HG03060 (cell line): ENCODE measurements at regions not wholly inside any gene's neighbourhood (a gene's known extent, or its start where the extent isn't known, plus 50 kb on each side); places are given as distances from the start of the nearest gene placed in this dataset.
"Not testable (repeated sequence)": the region's sequence is repeated elsewhere in the genome, so short reads cannot be mapped to it uniquely, and the experiment has no call there.

ENCODE experiments used
- ATAC-seq: cut with Tn5 transposase; IDR thresholded peaks from one replicate; pipeline ENCODE4 v1.9.1; 2021; ENCODE audit warnings: low read depth, moderate number of reproducible peaks; ENCODE audit not compliant: unreplicated experiment

DNA sequence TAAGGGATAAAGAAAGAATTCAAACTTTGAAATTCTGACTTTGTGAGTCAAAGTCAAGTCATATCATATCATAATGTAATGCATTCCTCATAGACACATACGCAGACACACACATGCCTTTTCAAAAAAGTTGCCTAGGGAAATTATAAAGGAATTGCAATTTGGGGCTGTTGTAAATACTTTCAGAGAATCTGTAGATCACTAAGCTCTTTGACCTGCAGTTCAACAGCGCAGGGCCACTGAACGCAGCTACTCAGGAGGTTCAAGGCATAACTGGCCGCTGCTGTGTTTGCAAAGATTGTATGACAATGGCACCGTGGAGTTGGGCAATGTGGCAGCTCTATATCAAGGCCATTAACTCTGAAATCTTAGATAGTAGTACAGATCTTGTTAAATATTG is 188.4 kb upstream of the THRB start:
- no peak for ATAC-seq

DNA sequence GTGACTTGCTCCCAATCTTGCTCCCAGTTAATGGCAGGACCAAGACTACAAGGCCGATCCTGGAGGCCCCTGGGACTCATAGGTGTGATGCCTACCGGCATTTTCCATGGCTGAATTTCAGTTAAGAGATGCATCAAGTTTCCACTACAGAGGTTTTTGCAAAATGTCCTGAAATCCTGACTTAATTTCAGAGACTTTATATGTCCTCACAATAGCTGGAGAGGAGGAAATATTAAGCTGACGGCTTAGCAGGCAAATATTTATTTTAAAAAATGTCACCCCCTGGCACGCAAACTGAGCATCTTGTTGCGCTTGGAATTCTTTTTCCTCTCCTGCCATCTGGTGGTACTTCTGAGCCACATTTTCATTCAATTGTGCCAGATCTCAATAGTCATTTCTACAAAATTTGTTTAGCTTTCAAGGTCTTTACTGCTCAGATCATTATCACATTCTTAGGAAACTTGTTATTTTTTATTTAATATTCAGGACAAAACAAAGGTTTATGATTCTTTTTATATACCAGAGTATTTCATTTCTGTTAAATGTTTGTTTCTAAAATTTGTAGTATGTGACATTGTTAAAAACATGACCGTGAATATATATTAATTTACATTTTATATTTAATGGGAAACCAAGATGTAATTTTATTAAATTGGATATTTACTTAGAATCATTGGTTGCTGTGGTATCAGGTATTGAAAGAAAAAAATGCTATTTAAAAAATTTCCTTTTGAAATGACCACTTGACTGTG is 189.2 kb upstream of the THRB start:
- no peak for ATAC-seq

DNA sequence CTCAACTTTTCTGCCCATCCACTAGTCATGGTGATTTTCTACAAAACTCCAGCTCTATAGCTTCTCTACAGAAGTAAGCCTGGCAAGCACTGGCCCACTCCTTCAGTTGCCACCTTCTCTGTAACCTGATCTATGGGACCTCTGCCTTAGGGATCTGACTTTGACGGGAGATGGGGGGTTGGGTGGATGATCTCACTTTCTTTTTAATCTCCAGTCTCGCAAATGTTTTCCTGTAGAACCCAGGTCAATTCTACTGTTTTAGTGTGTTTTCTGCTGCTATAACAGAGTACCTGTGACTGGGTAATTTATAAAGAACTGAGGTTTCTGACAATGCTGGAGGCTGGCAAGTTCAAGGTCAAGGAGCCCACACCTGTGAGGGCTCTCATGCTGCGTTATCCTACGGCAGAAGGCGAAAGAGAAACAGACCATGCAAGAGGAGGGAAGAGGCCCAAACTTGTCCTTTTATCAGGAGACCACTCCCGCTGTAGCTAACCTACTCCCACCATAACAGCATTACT is 189.9 kb upstream of the THRB start:
- ATAC-seq, result no peak

DNA sequence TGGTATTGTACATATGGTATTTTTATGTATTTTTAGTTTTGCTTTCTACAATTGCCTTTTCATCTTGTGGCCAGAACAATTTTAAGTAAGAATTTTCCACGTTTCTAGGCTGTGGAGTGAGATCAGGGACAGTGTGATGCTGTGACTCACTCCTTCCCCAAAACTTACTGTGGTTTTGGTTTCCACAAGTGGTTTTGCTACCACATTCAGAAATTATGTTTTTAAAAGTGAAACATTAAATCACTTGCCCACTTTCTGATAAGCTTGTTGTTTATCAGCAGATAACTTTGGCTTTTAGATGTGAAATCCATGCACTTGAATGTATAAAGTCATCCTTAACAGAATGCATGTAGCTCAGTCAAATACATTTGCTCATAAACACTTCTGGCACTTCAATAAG is 192.2 kb upstream of the THRB start:
- ATAC-seq, result peak; percentile 71

DNA sequence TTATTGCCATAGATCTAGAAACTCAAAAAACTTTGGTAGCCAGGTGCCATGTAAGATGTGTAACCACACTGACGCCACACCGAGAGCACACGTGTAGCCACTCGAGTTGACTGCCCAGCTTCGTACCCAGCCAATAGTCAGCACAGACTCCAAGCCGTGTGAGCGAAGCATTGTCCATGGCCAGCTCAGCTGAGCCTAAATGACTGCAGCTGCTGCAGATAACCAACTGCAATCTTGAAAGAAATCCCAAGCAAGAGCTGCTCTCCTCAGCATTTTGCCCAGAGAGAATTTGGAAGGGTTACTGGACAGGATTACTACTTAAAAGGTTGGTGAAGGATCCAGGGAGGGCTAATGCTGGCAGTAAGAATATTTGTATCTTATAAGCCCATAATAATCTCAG is 193.0 kb upstream of the THRB start:
- no peak for ATAC-seq

DNA sequence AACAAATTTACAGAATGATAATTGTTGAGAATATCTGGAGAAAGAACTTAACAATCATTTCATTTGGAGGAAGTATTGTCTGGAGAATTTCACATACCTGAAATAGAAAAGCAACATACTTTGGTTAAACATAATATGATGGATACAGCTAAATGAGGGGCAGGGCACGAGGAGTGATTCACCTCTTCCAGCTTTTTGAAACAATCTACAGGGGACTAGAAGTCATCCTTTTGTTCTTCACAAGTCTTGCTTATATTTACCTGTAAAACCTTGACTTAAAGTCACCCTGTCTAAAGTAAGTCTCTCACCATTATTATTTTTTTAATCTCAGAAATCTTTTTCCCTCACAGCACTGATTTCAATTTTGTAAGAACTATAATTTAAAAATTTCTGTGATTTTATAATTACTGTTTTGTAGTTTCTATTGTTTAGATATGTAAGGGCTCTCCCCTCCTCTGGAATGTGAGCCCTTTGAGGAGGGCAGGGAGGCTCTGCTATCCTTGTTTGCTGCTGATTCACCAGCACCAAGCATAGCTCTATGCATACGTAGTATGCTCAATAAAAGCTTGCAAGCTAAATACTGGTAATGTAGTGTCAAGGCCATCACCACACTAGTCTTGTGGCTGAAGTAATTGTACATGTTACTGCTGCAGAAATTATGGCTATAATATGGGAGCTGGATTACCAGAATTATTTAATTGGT is 193.9 kb upstream of the THRB start:
- ATAC-seq, result no peak

DNA sequence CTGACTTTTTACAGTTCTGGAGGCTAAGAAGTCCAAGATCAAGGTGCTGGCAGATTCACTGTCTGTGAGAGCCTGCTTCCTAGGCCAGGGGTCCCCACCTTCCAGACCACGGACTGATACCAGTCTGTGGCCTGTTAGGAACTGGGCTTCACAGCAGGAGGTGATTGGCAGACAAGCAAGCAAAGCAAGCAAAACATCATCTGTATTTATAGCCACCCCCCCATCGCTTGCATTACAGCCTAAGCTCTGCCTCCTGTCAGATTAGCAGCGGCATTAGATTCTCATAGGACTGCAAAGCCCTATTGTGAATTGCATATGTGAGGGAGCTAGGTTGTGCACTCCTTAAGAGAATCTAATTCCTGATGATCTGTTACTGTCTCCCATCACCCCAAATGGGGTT is 194.7 kb upstream of the THRB start:
- ATAC-seq, result no peak

DNA sequence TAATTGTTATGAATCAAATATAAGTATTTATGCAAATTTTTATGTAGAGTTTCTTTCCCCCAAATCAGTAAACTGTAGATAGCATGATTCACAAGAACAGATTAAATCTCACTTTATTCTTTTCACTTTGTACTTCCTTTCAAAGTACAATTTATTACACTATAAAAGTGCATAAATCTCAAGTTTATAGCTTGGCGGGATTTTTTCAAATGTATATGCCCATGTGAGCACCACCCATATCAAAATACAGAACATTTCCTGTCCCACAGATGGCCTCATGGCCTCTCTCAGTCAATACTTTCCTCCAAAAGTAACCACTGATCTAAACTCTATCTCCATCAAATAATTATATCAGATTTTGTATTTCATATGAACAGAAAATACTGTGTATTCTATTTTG is 196.1 kb upstream of the THRB start:
- ATAC-seq, result no peak

DNA sequence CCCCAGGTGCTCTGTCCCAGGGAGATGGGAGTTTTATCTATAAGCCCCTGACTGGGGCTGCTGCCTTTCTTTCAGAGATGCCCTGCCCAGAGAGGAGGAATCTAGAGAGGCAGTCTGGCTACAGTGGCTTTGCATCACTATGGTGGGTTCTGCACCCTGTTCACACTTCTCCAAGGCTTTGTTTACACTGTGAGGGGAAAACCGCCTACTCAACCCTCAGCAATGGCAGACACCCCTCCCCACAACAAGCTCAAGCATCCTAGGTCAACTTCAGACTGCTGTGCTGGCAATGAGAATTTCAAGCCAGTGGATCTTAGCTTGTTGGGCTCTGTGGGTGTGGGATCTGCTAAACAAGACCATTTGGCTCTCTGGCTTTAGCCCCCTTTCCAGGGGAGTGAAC is 204.4 kb upstream of the THRB start:
- ATAC-seq, result not testable (repeated sequence)

DNA sequence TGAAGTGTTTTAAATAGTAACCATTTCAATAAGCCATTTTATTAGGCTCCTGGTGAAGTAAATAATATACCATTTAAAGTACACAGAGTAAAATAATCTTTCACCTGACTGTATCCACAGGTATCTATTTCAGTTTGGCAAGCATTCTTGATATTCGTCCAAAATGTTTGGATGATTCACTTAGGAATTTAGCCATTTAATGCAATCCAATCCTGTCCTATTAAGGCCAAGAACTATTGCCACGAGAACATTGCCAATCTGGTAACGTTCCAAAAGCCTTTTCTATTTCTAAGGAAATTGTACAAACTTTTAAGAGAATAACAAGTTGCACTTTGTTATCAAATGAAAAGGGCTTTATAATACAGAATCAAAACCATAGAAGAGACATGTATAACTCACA is 209.8 kb upstream of the THRB start:
- no peak for ATAC-seq

DNA sequence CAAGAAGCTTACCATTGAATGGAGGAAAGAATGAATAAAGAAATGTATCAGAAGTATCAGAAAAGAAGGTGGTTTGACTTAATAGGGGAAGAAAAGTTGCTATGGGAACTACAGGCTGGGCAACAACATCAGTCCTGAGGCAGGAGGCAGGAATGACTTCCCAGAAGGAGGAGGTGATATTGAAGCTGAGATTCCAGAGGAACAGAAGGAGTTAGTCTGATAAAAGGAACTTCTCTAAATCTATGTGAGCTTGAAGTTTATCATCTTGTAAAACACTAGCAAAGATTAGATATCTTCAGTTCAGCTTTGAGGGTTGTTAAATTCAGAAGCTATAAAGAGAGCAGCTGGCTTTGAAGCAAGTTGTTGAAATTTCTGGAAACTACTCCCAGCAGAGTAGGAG is 213.3 kb upstream of the THRB start:
- ATAC-seq, result no peak

DNA sequence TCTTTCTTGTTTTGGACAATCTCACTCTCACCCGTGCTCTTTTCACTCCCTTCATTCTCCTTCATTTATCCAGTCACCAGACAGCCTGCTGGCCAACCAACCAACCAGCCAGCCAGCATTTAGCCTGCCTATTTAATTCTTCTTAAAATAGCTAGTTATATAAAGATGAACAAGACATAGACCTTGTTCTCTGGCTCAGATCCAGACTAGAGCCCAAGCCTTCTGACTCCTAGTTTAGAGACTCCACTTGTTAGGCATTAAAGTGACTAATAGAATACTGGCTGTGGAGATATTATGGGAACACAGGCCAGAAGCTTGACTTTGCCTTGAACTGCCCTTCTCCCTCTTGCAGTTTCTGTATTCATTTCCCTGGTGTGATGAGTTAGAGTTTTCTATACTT is 215.3 kb upstream of the THRB start:
- ATAC-seq, result no peak

DNA sequence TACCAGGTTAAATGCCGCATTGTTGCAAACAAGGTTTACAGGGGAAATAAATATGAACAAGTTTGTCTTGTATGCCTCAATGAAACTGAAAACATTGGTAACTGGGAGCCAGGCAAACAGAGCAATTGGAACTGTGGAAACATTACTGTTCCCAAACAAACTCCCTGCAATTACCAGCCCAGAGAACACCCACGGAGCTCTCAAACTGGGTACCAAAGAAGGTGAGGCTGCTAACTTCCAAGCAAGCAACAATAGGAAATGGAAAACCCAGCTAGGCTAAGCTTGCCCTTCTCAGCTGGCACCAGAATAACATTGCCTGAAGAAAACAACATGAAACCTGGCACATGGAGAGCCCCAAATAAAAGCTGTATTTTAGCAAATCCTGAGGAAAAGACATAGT is 218.9 kb upstream of the THRB start:
- ATAC-seq, result no peak

DNA sequence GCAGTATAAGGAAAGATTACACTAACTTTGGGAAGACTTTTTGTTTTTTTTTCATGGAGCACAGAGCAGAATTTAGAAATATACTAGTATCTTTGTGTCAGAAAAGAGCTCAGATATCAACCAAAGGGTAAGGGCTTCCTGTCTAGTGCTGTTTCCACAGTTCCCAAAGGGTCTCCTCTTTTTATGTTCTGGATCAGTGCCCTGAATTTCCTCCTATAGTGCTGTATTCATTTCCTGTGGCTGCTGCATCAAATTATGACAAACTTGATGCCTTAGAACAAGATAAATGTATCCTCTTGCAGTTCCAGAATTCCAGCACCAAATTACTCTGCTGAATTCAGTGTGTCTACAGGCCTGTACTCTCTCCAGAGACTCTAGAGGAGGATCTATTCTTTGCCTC is 219.8 kb upstream of the THRB start:
- no peak for ATAC-seq

DNA sequence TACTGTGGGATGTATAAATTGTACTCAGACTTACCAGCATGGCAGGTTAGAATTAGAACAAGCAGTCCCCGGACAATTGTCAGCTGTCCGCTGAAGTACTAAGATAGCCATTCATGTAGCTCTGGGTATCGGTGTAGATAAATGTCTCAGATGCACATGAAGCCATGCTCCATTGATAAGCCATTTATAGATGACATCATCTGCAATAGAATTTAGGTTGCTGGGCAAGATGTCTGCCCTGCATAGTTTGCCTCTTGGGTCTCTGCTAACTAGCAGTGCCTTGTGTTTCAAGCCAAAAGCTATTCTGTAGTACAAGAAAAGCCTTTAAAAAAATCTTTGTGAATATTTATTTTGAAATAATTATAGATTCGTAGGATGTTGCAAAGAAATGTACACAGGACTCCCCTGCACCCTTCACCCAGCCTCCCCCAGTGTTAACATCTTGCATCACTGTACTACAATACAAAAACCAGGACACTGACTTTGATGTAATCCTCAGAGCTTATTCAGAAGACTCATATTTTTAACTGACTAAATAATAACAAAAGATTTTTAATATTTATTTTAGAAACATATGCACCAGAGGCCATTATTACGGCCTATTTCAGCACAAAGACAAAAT is 220.6 kb upstream of the THRB start:
- no peak for ATAC-seq

DNA sequence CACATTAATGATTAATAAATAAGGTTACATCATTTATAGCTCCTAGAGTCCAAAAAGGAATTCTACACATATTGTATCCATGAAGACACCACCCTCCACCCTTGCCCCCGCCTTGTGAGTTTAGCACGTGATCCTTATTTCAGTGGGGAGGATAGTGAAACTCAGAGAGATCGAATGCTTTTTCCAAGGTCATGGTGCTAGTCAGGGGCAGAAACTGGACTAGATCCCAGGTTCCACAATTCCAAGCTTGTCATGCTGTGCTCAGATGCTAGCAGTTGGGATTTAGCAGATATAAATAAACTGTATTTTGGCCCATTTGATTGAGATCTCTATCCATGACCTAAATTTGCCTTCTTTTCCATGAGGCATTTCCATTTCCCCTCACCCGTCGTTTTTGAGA is 227.4 kb upstream of the THRB start:
- no peak for ATAC-seq

DNA sequence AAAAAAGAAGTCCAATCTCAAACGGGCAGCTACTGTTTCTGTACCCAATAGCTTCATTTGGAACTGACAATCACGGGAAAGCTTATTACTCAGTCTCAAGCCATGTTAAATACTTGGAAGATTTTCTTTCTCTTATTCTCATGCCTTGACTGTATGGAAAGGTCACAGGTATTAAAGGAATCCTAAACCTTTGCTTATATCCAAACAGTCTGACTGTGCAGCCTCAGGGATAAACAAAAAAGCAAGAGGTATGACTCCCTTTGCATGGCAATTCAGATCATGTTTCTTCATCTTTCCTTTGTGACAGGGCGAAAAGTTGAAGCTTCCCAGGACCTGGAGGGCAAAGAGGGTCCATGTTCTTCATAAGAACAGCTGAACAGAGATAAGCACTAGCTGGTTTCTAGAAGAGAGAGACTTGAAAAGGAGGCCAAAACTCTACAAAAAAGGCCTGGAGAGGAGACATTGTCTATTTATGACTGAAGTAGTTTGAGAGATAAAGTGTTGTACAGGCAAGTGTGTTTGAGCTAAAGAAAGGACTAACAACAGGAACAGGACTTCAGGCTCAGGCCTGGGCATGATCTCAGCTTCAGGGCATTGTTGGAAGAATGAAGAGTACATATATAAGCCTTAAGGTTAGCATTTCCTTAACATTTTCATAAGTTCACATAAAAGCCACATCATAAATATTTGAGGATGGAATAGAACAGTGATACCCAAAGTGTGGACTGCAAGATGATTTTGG is 231.0 kb upstream of the THRB start:
- ATAC-seq, result no peak

DNA sequence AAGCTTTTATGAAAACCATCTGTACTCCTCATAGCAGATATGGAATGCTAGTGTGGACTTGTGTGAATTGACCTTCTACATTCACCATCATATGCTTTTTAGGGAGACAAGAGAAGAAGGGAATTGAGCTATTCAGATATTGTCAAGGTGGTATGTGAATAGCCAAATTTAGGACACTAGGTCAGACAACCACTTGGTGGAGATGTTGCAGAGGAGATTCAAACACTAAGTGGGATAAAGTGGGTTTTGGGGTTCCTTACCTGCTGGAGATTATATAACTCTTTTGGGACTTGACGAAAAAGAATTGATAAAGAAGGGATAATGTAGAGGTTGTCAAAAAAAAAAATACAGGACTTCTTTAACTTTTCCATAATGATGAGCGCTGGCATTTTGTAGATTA is 231.8 kb upstream of the THRB start:
- ATAC-seq, result no peak

DNA sequence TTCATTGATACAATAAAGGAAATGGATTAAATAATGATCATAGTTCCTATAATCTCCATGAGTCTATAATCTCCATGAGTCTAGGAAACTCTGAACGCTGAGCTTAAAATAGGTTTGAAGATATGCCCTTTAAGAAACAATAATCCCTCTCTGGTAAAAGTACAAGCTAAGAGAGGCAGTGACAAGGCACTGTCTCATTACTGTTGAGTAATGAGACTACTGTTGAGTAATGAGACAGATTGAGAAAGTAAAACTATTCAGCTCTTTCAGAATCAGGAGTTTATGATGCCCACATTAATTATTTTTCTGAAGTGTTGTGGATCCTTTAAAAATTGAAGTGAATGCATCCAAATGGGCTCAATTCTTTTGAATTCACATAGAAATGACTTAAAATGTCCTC is 235.5 kb upstream of the THRB start:
- no peak for ATAC-seq

DNA sequence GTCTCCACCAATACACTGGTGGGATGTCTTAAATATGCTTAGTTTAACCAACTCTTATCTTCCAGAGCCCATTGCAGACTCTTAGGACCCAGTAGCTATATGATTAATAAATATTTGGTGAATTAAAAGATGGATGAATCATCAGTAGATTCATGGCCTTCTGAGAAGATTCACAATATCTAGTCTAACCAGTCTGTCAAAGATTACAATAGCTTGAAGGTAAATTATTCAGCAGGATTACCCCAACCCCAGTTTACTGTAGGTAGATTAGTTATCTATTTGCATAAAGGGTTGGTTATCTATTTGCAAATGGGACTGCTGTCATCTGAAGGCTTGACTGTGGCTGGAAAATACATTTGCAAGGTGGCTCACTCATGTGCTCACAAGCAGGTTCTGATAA is 239.4 kb upstream of the THRB start:
- ATAC-seq, result no peak

DNA sequence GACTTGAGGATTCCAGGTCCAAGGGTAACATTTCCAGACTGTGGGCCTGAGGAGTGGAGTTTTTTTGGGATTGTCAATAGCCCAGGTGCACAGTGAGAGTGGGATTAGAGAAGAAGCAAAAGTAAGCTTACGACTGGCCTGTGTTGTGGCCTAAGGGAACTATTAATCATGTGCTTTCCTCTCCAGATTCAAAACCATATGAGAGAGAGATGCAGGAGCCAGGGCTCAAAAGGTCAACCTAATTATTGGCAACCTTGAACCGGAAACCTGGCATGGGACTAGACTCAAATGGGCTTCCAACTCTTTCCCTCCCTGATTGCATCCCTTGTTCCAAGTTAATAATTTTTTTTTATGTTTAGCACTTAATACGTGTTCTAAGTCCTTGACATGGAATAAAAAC is 242.1 kb upstream of the THRB start:
- ATAC-seq, result no peak
